GM19023 (cell line): ENCODE measurements at regions not wholly inside any gene's neighbourhood (a gene's known extent, or its start where the extent isn't known, plus 50 kb on each side); places are given as distances from the start of the nearest gene placed in this dataset.
"Not testable (repeated sequence)": the region's sequence is repeated elsewhere in the genome, so short reads cannot be mapped to it uniquely, and the experiment has no call there.

ENCODE experiments used
- ATAC-seq: cut with Tn5 transposase; IDR thresholded peaks from one replicate; pipeline ENCODE4 v1.9.1; 2021; ENCODE audit warnings: mild to moderate bottlenecking, moderate library complexity; ENCODE audit not compliant: unreplicated experiment

- no peak for ATAC-seq
Measured at GRCh38 chr6:131336596-131336995, 201.3 kb downstream of the AKAP7 start.

GRCh38 chr6:131346896-131347295, 211.6 kb downstream of the AKAP7 start:
- not testable (repeated sequence) for ATAC-seq

GRCh38 chr6:131348572-131348971, 213.3 kb downstream of the AKAP7 start:
- no peak for ATAC-seq

- ATAC-seq, result no peak
Measured at GRCh38 chr6:131349199-131349598, 213.9 kb downstream of the AKAP7 start.

GRCh38 chr6:131353106-131353505, 217.8 kb downstream of the AKAP7 start:
- no peak for ATAC-seq

GRCh38 chr6:131353876-131354275, 218.6 kb downstream of the AKAP7 start:
- ATAC-seq, result no peak

- no peak for ATAC-seq
Measured at GRCh38 chr6:131354356-131354755, 218.7 kb upstream of the ARG1 start.

- no peak for ATAC-seq
Measured at GRCh38 chr6:131356161-131356560, 216.9 kb upstream of the ARG1 start.

GRCh38 chr6:131357501-131357900, 215.5 kb upstream of the ARG1 start:
- ATAC-seq, result no peak

- no peak for ATAC-seq
Measured at GRCh38 chr6:131362070-131362469, 211.0 kb upstream of the ARG1 start.

GRCh38 chr6:131362696-131363095, 210.3 kb upstream of the ARG1 start:
- no peak for ATAC-seq

- ATAC-seq, result no peak
Measured at GRCh38 chr6:131363947-131364834, 208.8 kb upstream of the ARG1 start.

GRCh38 chr6:131366223-131366622, 206.8 kb upstream of the ARG1 start:
- no peak for ATAC-seq

GRCh38 chr6:131367206-131367873, 205.7 kb upstream of the ARG1 start:
- no peak for ATAC-seq

- ATAC-seq, result peak; percentile 76
Measured at GRCh38 chr6:131368198-131368911, 204.7 kb upstream of the ARG1 start.

- ATAC-seq, result no peak
Measured at GRCh38 chr6:131372535-131372934, 200.5 kb upstream of the ARG1 start.

GRCh38 chr6:131377112-131377705, 195.8 kb upstream of the ARG1 start:
- ATAC-seq, result no peak

GRCh38 chr6:131378874-131379273, 194.2 kb upstream of the ARG1 start:
- ATAC-seq, result no peak

GRCh38 chr6:131379948-131380347, 193.1 kb upstream of the ARG1 start:
- ATAC-seq, result no peak

- no peak for ATAC-seq
Measured at GRCh38 chr6:131381052-131381708, 191.8 kb upstream of the ARG1 start.

- no peak for ATAC-seq
Measured at GRCh38 chr6:131381709-131382093, 191.3 kb upstream of the ARG1 start.
